Omental fat pad (tissue), 3 donors: ENCODE measurements at regions not wholly inside any gene's neighbourhood (a gene's known extent, or its start where the extent isn't known, plus 50 kb on each side); places are given as distances from the start of the nearest gene placed in this dataset.
"Not testable (repeated sequence)": the region's sequence is repeated elsewhere in the genome, so short reads cannot be mapped to it uniquely, and the experiment has no call there.

ENCODE experiments used
- ATAC-seq: fragments of 150-250 bp; one replicate; pipeline ENCODE4 v1.9.1; 2016; ENCODE audit warnings: mild to moderate bottlenecking, moderate library complexity; ENCODE audit not compliant: low FRiP score
- DNase-seq: peaks from one replicate; pipeline ENCODE4 v3.0.0-alpha.2; 2019; ENCODE audit warnings: low spot score
- TF ChIP-seq, protein P1 (sequence below), 3 donors: fragments of 450-650 bp; IDR thresholded peaks; one replicate each; pipeline ENCODE4 v1.5.1; 2016 to 2017; ENCODE audit warnings: antibody characterized with exemption in 3 of 3, mild to moderate bottlenecking in 3 of 3, moderate library complexity in 2 of 3

DNA sequence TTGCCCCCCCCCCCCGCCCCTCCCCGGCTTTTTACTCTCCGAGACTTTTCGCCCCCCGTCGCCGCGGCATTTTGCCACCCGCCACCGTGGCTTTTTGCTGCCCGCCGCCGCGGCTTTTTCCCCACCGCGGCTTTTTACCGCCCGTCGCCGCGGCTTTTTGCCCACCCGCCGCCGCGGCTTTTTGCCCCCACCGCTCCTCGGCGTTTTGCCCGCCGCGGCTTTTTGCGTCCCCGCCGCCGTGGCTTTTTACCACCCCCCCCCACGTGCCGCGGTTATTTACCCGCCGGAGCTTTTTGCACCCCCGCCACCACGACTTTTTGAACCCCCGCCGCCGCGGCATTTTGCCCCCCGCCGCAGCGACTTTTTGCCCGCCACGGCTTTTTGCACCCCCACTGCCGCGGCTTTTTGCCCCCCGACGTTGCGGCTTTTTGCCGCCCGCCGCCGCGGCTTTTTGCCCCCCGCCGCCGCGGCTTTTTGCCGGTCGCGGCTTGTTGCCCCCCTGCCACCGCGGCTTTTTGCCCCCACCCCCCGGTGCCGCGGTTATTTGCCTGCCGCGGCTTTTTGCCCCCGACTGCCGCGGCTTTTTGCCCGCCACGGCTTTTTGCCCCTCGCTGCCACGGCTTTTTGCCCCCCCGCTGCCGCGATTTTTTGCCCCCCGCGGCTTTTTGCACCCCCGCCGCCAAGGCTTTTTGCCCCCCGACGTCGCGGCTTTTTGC lies 461.1 kb downstream of the ZNF33B start:
- no peak for ATAC-seq
- TF ChIP-seq, protein P1, sequence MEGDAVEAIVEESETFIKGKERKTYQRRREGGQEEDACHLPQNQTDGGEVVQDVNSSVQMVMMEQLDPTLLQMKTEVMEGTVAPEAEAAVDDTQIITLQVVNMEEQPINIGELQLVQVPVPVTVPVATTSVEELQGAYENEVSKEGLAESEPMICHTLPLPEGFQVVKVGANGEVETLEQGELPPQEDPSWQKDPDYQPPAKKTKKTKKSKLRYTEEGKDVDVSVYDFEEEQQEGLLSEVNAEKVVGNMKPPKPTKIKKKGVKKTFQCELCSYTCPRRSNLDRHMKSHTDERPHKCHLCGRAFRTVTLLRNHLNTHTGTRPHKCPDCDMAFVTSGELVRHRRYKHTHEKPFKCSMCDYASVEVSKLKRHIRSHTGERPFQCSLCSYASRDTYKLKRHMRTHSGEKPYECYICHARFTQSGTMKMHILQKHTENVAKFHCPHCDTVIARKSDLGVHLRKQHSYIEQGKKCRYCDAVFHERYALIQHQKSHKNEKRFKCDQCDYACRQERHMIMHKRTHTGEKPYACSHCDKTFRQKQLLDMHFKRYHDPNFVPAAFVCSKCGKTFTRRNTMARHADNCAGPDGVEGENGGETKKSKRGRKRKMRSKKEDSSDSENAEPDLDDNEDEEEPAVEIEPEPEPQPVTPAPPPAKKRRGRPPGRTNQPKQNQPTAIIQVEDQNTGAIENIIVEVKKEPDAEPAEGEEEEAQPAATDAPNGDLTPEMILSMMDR (IDR thresholded peaks at IDR 0.05), result no peak
- no peak for DNase-seq

DNA sequence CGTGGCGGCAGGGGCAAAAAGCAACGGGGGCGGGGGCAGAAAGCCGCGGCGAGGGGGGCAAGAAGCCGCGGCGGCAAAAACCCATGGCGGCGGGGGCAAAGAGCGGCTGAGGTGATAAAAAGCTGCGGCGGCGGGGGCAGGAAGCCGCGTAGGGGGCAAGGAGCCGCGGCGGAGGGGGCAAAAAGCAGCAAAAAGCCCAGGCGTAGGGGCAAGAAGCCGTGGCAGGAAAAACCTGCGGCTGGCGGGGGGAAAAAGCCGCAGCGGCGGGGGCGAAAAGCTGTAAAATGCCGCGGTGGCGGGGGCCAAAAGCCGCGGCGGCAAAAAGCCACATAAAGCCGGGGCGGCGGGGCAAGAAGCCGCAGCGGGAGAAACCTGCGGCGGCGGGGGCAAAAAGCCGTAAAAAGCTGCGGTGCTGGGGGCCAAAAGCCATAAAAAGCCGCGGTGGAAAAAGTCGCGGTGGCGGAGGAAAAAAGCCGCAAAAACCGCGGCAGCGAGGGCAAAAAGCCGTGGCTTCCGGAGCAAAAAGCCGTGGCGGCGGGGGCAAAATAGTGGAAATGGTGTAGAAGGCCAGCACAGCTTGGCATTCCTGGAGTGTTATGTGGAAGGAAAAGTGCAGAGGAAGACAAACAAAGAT lies 487.8 kb downstream of the ZNF33B start:
- ATAC-seq, result no peak
- no peak for DNase-seq
- TF ChIP-seq, protein P1 (IDR thresholded peaks at IDR 0.05), result no peak

DNA sequence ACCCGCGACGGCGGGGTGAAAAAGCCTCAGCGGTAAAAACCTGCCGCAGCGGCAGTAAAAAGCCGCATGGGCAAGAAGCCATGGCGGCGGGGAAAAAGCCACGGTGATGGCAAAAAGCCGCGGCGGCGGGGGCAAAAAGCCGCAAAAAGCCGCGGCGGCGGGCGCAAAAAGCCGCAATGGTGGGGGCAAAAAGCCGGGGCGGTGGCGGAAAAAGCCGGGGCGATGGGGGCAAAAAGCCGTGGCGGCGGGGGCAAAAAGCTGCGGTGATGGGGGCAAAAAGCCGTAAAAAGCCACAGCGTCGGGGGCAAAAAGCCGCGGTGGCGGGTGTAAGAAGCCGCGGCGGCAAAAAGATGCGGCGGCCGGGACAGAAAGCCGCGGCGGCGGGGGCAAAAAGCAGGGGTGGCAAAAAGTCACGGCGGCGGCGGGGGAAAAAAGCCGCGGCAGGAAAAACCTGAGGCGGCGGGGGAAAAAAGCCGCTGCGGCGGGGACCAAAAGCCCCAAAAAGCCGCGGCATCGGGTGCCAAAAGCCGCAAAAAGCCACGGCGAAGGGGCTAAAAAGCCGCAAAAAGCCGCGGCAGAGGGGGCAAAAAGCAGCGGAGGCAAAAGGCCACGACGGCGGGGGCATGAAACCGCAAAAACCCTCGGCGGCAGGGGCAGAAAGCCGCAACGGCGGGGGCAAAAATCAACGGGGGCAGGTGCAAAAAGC lies 488.5 kb downstream of the ZNF33B start:
- TF ChIP-seq, protein P1 (IDR thresholded peaks at IDR 0.05), result no peak
- DNase-seq, result no peak

DNA sequence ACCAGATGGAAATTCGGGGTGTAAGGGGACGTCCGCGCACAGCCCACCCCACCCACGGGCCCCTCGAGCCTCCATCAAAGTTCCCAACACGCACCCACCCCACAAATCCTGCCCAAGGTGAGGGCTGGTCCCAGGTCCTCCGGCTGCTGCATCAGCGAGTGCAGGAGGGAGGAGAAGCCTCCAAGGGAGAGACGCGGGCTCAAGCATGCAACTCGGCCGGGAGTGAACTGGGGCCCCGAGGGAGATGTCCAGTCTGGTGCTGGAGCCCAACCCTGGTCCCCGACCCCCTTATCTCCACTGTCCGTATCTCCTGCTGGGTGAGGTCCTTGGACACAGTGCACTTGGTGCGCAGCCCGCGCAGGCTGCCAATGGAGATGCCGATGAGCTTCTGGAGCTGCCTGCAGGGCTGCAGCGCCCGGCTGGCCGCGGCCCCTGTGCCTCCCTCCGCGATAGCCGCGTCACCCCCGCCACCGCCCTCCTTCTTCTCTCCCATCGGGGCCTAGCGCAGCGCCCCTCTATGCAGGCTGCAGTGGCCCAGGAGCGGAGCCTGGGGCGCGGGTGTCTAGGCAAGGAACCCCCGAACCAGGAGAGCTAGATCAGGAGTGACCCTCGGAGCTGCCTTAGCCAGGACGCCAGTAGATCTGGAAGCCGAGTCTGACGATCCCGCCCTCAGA lies 489.2 kb downstream of the ZNF33B start:
- DNase-seq (no peak), ATAC-seq (no peak)
- TF ChIP-seq, protein P1 (IDR thresholded peaks at IDR 0.05), result no peak

More for the DNA sequence above, 488.5 kb downstream of the ZNF33B start:
- no peak for ATAC-seq

DNA sequence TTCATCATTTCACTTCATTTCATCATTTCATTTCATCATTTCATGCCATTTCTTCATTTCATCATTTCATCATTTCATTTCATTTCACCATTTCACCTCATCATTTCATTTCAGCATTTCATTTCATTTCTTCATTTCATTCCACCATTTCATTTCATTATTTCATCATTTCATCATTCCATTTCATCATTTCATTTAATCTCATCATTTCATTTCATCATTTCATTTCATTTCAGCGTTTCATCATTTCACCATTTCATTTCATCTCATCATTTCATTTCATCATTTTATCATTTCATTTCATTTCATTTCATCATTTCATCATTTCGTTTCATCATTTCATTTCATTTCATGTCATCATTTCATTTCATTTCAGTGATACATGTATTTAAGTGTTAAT lies 492.2 kb downstream of the ZNF33B start:
- not testable (repeated sequence) for ATAC-seq, DNase-seq

DNA sequence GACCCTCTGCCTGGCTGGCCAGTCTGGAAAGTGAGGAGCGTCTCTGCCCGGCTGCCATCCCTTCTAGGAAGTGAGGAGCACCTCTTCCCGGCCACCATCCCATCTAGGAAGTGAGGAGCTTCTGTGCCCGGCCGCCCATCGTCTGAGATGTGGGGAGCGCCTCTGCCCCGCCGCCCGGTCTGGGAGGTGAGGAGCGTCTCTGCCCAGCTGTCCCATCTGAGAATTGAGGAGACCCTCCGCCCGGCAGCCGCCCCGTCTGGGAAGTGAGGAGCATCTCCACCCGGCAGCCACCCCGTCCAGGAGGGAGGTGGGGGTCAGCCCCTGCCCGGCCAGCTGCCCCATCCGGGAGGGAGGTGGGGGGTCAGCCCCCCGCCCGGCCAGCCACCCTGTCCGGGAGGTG lies 500.3 kb downstream of the ZNF33B start:
- ATAC-seq, DNase-seq: not testable (repeated sequence)

DNA sequence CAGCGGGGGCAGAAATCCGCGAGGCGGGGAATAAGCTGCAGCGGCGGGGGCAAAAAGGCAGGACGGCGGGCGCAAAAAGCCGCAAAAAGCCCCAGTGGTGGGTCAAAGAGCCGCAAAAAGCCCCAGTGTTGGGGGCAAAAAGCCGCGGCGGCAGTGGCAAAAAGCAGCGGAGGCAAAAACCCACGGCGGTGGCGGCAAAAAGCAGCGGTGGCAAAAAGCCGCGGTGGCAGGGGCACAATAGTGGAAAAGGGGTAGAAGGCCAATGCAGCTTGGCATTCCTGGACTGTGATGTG lies 525.3 kb downstream of the ZNF33B start:
- TF ChIP-seq, protein P1 (IDR thresholded peaks at IDR 0.05), result no peak
- ATAC-seq, result no peak
- no peak for DNase-seq
